ENCODE measurements at regions not wholly inside any gene's neighbourhood (a gene's known extent, or its start where the extent isn't known, plus 50 kb on each side); places are given as distances from the start of the nearest gene placed in this dataset.

DNA sequence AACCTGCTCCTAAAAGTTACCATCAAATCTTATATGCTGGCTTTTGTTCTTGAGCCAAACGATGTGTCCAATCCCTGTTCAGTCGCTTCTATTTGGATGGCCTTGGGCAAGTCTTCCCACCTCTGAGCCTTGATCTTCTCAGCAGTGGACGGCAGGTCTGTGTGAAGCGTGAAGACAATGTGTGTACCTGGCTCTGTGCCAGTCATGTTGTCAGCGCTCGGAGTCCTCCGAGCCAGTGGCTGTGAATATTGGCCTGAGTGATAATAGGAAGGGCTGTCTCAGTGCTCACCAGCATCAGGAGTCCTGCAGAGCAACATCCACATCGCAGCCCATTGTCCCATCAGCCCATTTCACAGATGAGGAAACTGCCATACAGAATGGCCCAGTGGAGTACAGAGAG, 219.0 kb downstream of the CDC5L start:
- DNase-seq (ENCODE audit: low spot score), result no peak

GRCh38 chr6:44606976-44607375, 219.5 kb downstream of the CDC5L start:
- DNase-seq (ENCODE audit: low spot score), result no peak

- DNase-seq (ENCODE audit: low spot score), result no peak
Measured at GRCh38 chr6:44608175-44608574, 220.7 kb downstream of the CDC5L start.

DNA sequence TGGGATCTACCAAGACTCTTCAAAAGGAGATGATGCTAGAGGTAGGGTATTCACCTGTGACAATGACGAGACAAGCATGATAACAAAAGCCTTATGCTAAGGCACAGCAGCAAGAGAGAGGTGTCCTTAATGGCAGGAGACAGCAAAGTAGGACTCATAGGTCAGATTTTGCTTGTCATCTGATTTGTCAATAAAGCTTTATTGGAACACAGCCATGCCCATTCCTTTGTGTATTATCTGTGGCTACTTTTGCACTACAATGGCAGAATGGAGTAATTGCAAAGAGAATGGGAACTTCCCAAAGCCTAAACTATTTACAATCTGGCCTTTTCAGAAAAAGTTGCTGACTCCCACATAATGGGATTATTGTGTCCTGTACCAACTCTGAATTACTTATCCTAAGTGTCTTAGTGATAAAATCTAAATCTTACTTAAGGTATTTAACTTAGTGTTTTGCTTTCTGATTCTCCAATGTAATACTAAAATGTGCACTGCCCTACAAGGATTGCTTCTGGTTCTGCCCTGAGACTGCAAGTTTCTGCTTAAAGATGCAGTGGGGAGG, 221.6 kb downstream of the CDC5L start:
- no peak for DNase-seq (ENCODE audit: low spot score)

- DNase-seq (ENCODE audit: low spot score), result no peak
Measured at GRCh38 chr6:44614396-44614795, 226.9 kb downstream of the CDC5L start.

GRCh38 chr6:44615621-44616020, 228.1 kb downstream of the CDC5L start:
- DNase-seq (ENCODE audit: low spot score), result no peak

DNA sequence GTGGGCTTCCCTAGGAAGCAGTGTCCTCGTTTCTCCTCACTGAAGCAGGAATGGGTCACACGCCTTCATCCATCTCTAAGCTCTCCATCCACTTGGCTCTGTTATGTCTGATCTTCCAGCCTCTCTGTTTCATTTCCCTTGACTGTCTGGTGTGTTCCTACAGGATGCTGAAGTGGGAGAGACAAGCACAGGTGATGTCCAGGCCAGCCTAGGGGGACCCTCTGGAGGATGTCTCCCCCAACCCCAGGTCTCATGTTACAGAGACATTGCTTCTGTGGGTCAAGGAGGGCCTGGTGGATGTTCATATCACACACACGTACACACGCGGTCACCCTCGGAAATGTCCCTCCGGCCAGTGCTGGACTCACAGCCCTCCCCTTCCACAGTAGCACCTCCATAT, 229.9 kb downstream of the CDC5L start:
- DNase-seq (ENCODE audit: low spot score), result no peak

GRCh38 chr6:44618371-44618770, 230.9 kb downstream of the CDC5L start:
- peak; percentile 48 for DNase-seq (ENCODE audit: low spot score)

DNA sequence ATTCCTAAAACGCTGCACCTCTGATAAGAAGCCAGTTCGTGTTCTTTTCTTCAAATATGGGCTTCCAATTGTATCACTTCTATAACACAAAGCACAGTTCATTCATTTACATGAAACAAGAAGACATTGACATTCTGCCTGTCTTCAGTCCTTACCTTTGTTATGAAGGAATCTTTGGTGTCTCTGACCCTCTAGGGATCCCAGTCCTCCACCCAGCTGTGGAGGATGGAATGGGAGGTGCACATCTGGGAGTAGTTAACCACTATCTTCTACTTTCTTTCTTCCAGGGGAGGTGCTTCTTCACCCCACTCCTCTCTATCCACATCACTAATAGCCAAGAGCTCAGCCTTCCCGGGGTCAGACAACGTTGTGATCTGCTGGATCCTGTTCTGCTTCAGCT, 233.4 kb downstream of the CDC5L start:
- no peak for DNase-seq (ENCODE audit: low spot score)

DNA sequence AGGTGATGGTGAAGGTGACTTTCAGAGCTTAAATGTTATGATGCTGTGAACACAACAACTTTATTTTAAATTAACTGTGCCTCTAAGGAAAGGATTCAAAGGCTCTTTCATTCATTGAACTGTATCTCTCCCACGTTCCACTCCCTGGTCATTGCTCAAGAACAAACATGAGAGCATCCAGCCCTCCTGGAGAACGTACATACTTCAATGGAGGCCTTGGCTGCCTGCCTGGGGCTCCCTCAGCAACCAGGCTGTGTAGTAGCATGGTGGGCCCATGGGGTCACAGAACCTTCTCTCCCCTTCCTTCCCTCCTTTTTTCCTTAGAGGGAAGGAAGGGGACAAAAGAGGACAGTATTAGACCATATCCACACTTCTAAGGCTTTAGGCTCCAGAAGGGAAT, 234.3 kb downstream of the CDC5L start:
- no peak for DNase-seq (ENCODE audit: low spot score)

DNA sequence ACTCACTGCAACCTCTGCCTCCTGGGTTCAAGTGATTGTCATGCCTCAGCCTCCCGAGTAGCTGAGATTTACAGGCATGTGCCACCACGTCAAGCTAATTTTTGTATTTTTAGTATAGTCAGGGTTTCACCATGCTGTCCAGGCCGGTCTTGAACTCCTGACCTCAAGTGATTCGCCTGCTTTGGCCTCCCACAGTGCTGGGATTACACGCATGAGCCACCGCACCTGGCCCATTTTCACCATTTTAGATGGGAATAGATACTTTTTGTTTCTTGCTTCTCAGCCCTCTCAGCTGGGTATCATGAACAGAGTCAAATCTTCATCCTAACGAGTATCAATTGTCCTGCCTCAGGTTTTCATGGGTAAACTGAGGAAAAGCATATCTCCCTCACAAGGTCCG, 235.0 kb downstream of the CDC5L start:
- no peak for DNase-seq (ENCODE audit: low spot score)

DNA sequence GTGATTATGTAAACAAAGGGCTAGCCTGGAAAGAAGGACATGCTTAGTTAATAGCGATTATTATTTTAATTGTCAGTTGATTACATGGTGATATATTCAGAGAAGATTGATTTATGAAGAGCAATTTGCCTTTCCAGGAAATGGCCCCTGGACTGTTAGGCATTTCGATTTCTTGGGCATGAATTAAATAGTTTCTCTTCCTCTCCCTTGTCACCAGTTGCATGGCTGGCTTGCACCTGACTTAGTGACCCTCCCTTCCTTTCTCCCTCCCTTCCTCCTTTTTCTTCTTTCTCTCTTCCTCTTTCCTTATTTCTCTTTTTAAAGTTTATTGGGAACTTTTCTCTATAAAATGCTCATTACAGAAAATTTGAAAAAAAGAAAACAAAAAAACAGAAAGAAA, 235.4 kb downstream of the CDC5L start:
- DNase-seq (ENCODE audit: low spot score), result peak; percentile 34

- no peak for DNase-seq (ENCODE audit: low spot score)
Measured at GRCh38 chr6:44624226-44624625, 236.7 kb downstream of the CDC5L start.

GRCh38 chr6:44624936-44625573, 237.5 kb downstream of the CDC5L start:
- DNase-seq (ENCODE audit: low spot score), result no peak

- DNase-seq (ENCODE audit: low spot score), result no peak
Measured at GRCh38 chr6:44625996-44626395, 238.5 kb downstream of the CDC5L start.

GRCh38 chr6:44626616-44627015, 239.1 kb downstream of the CDC5L start:
- DNase-seq (ENCODE audit: low spot score), result no peak

DNA sequence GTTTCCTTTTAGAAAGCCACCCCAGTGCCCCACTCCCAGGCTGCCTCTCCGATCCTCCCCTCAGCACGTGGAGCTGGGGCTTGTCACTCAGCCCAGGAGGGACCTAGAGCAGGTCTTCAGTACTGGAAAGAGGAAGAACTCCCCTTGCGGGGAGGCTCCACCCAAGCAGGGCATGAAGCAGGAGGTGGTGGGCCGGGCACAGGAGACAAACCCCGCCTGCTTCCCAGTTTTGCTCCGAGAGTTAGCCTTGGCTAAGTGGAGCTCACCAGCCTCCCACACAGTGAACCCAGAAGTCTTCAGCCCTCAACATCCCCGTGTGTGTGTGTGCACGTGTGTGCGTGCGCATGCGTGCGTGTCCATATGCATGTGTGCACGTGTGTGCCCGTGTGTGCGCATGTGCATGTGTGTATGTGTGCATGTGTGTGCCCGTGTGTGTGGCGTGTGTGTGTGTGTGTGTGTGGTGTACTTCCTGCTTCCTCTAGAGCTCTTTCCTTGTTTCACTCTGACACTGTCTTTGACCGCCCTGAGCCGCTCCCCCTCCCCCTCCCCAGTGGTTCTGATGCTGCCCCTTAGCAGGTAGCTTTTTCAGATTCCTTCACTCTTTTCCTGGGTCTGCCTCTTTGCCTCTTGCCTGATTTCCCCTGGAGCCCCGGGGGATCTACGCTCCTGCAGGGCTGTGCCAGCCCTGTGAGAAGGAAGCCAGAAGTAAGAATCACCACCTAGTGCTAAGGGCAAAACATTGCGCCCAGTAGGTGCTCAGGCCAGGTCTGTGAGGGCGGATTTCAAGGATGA, 239.8 kb downstream of the CDC5L start:
- peak; percentile 48 for DNase-seq (ENCODE audit: low spot score)

DNA sequence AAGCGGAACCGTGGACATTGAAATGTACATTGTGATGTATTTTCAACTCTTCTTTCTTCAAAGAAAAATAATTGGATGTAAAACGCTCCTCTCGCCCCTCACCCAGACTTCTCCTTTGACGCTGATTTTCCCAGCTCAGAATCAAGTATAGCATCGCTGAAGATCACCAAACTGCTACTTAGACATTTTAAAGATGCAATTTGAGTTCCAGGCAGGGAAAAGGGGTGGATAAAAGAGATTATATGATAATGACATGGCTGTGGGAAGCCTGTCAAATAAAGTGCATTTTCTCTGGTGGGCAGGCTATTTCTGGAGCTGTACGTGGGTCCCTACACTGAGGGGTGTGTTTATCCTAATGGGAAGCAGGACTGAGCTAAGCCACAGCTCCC, 240.4 kb downstream of the CDC5L start:
- DNase-seq (ENCODE audit: low spot score), result no peak

DNA sequence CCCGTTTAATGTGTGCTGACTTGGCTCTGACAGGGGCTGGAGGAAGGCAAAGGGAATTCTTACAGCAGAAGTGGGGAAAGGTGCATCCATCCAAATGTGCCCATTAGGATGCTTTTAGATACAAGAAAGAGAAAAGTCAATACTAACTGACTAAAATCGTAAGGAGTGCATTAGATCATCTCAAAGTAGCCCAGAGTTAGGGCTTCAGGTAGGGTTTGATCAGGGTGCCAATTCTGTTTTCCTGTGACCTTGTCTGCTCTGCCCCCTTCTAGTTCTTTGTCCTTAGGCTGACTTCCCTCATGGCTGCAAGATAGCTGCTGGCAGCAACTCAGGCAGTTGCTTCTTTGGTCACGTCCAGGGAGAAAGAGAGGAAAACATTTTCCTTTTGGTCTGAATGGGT, 240.8 kb downstream of the CDC5L start:
- DNase-seq (ENCODE audit: low spot score), result no peak

GRCh38 chr6:44629636-44630035, 242.1 kb downstream of the CDC5L start:
- no peak for DNase-seq (ENCODE audit: low spot score)

GRCh38 chr6:44630125-44631028, 242.9 kb downstream of the CDC5L start:
- peak; percentile 29 for DNase-seq (ENCODE audit: low spot score)

- DNase-seq (ENCODE audit: low spot score), result no peak
Measured at GRCh38 chr6:44631968-44632367, 244.5 kb downstream of the CDC5L start.
